CD4-positive, alpha-beta T cell treated with Interleukin-21 for 1 hour (primary cell): ENCODE measurements at regions not wholly inside any gene's neighbourhood (a gene's known extent, or its start where the extent isn't known, plus 50 kb on each side); places are given as distances from the start of the nearest gene placed in this dataset.

ENCODE experiments used
- DNase-seq: peaks from one replicate; pipeline ENCODE4 v3.0.0-alpha.2; 2020

DNA sequence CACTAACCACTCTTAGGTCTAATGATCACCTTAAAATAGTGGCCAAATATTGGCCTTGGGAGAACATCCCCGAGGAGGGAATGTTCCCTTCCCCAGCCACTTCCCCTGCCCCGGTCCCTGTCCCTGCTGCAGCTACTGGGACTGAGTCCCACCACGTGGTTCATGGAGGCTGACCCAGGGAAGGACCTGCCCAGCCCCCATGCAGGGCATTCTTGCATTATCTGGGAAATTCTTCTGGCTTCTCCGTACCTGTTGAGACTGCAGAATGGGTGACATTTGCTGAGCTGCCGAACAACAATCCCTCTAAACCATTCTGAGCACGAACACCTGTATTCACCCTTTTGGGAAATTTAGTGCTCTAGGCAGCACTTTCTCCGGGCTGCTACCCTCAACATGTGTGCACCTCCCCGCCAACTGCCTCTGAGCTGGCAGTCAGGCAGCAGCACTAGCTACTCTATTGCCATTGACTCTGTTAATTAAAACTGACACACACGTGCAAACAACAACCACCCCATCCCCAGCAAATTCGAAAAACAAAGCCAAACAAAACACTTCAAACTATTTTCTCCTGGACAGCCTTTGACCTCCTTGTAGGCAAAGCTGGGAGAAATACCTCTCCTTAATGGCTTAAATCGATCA is 567.4 kb upstream of the MKI67 start:
- DNase-seq: no peak

GRCh38 chr10:128694168-128694850 is 568.1 kb upstream of the MKI67 start:
- no peak for DNase-seq

DNA sequence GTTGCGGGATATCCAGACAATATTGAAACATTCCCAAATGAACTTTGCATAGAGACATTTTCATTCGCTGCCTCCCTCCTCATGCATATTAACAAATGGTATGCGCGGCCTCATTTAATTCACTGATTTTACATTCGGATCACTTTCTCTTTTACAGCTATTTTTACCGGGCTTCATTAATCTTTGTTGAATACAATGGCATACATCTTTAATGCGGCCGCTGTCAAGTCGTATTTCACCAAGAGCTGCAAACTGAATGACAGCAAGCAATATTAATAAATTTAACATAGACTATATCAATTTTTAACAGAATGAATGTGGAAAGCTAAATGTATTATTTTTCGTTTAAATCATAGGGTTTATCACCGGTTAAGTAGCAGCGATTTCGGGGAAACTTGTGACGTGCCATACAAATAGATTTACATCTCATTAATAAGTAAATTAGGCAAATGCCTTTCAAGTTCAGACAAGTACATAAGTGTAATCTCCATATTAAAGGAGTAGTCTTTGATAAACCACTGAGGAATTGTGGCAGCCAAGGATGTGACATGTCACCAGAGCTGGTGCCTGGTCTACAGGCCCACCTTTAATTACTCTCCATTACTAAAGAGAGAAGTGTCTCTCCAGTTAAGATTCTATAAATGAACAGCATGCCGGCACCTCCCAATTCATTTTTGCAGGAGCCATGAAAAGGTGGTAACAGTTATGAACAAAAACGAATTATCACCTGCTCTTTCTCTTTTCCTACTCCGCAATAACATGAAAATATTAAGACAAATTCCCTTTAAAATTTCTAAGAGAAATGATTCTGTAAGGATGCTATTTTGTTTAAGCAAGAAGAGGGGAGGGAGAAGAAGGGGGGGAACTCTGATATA is 568.9 kb upstream of the MKI67 start:
- no peak for DNase-seq

DNA sequence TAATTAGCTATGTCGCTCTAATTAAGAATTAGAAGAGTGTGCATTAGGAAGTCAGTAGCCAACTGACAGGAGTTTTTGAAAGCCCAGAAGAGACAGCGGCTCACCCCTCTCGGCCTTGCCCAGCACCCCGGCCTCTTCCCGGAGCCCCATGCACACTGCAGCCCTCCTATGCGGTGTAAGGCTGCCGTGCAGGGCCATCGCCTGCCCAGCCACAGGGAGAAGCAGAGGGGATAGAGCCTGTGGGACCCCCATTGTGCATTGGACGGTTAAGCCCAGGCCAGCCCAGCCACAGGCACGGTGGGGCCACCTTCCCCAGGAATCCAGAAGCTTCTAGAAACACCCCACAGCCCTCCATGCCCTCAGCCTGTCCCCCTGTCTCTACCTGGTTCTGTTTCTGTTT is 569.7 kb upstream of the MKI67 start:
- no peak for DNase-seq

GRCh38 chr10:128697437-128697836 is 571.2 kb upstream of the MKI67 start:
- DNase-seq: no peak

DNA sequence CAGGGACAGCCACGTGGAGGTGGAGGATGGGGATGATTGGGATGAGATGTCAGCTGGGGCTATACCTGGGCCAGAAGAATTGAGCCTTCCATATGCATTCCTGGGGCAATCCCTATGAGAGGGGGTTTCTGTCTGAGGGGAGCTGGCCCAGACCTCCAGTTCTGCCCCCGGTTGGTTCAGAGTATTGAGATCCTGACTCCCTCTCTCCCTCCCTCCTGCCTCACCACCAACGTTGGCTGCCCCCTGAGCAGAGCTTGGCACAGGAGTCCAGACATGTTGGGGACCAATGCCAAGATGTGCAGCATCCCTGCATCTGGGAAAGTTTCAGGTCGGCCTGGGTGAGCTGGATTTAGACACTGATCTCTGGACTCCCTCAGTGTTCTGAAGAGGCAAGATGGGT is 575.2 kb upstream of the MKI67 start:
- no peak for DNase-seq

- DNase-seq: no peak
Measured at GRCh38 chr10:128701837-128702236, 575.6 kb upstream of the MKI67 start.

GRCh38 chr10:128704716-128705115 is 578.5 kb upstream of the MKI67 start:
- no peak for DNase-seq

GRCh38 chr10:128708182-128708581 is 582.0 kb upstream of the MKI67 start:
- DNase-seq: no peak

DNA sequence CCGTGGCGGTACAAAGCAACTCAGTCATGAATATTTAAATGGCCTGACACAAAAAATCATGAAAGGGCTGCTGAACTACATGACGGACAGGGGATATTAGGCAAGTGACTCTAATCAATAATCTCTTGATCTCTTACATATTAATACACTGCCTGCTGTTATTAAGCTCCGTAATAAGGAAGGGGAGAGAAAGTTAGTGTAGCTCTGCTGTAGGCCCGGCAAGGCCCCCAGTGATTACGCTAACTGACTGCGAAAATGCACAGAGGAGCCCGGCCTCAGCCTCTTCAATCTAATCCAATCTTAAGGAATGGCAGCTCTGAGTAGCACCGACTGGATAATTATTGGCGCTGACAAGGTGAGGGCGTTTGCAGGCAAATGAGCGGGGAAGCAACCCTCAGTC is 583.5 kb upstream of the MKI67 start:
- no peak for DNase-seq

GRCh38 chr10:128710098-128710797 is 584.0 kb upstream of the MKI67 start:
- no peak for DNase-seq

- no peak for DNase-seq
Measured at GRCh38 chr10:128710798-128711183, 584.6 kb upstream of the MKI67 start.

GRCh38 chr10:128711806-128712205 is 585.6 kb upstream of the MKI67 start:
- no peak for DNase-seq

GRCh38 chr10:128712661-128713400 is 586.6 kb upstream of the MKI67 start:
- no peak for DNase-seq

DNA sequence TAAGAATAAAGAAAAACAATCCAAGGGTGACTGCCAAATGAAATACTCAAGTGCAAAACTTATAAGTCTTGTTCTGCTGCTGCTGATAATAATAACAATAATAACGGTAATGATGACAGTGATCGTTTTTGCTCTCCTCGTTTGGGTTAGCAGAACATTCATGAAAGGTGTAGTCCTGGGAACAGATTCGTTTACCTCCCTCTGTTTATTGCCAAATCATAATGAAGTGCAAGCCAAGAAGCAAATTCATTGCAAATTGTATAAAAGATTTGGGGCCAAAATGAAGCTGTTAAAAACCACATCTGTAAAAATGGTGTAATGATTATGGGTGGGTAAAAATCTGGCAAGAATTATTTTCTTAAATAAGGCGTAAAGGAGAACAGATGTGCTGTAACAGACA is 587.2 kb upstream of the MKI67 start:
- DNase-seq: no peak

- DNase-seq: no peak
Measured at GRCh38 chr10:128713874-128714570, 587.8 kb upstream of the MKI67 start.

DNA sequence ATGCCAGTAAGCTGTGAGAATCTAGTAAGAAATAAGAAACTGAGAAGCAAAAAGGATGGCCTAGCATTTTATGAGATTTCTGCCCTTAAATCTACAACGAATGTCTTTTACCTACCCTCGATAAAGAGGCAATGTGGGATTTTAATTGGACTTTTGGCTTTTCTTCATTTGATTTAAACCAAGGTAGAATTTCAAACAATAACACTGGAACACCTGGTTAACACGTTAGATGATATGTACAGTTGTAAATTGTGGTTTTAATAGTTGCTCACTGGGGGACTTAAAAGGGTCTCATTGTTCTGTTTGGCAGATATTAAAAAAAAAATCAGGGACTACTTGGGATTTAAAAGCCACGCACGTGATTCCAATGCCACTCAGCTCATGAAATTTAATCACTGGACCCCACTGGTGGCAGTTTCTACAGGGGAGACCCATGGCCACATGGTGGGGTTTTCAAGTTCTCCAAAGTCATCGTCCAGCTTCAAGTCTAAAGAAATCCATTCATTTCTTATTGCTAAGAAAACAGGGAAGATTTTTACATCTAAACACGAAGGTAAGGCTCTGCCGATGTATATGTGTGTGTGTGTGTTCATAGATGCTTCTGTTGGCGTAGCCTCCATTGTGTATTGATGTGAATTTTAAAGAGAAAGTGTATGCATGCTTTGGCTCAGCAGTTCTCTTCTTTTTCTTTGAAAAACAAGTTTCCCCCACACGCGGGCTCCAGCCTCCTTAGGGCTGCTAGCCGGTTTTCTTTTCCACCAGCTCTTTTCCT is 588.6 kb upstream of the MKI67 start:
- DNase-seq: no peak

DNA sequence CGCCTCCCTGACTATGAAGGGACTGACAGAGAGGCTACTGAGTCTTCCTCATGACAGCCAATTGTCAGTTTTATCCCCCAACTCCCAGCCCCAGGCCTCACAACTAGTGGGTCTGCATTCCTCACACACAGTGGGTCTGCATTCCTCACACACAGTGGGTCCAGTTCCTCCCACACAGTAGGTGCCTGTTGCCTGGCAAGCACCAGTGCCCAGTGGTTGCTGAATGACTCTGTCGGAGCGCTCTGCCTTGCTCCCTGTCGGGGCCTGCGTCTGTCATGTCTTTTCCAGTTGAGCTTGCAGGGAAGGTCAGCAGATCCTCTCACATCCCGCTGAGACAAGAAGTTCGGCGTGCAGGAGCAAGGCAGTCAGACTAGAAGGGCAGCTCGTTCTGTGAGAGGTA is 590.0 kb upstream of the MKI67 start:
- no peak for DNase-seq

- DNase-seq: no peak
Measured at GRCh38 chr10:128721963-128722445, 595.8 kb upstream of the MKI67 start.

DNA sequence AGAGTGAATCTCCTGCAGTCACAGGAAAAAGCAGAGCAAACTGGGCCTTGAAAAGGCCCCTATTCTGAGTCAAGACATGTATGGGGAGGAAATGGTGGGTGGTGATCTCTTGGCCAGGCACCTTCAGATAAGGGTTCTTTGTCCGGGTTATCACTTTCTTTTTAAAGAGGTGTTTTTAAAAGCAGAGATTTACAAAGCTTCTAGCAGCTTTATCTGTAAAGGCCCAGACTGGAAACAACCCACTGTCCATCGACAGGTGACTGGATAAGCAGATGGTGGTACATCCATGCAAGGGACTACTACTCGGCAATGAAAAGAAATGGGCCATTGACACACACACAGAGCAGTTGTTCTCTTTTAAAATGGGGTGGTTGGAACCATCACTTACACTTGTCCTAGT is 596.7 kb upstream of the MKI67 start:
- DNase-seq: no peak

- DNase-seq: no peak
Measured at GRCh38 chr10:128723631-128724205, 597.5 kb upstream of the MKI67 start.
